Adrenal gland (tissue), 5 donors: ENCODE measurements at regions not wholly inside any gene's neighbourhood (a gene's known extent, or its start where the extent isn't known, plus 50 kb on each side); places are given as distances from the start of the nearest gene placed in this dataset.

Source experiments
- POLR2A ChIP-seq, 2 donors: fragments of 450-650 bp; IDR thresholded peaks; one replicate each; pipeline ENCODE4 v1.6.1; 2017; ENCODE audit warnings: antibody characterized with exemption in 2 of 2, mild to moderate bottlenecking in 2 of 2, moderate library complexity in 1 of 2
- TF ChIP-seq, protein P1 (sequence below), 6 experiments: fragments of 450-650 bp in 4 of 6; fragments of 200-600 bp in 2 of 6; sonication (generic) in 1 of 6; IDR thresholded peaks; 1 replicate in 5 of 6; 2 replicates in 1 of 6; pipeline versions ENCODE4 v1.5.1 to v1.8.0; 2016 to 2021; ENCODE audit warnings: antibody characterized with exemption in 6 of 6, mild to moderate bottlenecking in 2 of 6, moderate library complexity in 1 of 6
- donor health status: DM: no; HTN: no; CAD: no.

DNA sequence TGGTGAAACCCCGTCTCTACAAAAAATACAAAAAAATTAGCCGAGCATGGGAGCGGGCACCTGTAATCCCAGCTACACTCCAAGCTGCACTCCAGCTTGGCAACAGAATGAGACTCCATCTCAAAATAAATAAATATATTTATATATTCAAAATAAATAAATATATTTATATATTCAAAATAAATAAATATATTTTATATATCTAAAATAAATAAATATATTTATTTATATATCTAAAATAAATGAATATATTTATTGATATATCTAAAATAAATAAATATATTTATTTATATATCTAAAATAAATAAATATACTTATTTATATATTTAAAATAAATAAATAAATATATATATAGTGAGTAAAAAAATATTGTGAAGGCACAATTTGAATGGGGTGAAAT, 63.4 kb upstream of the EXOC1L start:
- TF ChIP-seq, protein P1, sequence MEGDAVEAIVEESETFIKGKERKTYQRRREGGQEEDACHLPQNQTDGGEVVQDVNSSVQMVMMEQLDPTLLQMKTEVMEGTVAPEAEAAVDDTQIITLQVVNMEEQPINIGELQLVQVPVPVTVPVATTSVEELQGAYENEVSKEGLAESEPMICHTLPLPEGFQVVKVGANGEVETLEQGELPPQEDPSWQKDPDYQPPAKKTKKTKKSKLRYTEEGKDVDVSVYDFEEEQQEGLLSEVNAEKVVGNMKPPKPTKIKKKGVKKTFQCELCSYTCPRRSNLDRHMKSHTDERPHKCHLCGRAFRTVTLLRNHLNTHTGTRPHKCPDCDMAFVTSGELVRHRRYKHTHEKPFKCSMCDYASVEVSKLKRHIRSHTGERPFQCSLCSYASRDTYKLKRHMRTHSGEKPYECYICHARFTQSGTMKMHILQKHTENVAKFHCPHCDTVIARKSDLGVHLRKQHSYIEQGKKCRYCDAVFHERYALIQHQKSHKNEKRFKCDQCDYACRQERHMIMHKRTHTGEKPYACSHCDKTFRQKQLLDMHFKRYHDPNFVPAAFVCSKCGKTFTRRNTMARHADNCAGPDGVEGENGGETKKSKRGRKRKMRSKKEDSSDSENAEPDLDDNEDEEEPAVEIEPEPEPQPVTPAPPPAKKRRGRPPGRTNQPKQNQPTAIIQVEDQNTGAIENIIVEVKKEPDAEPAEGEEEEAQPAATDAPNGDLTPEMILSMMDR (IDR thresholded peaks at IDR 0.05), result no peak
- TF ChIP-seq POLR2A (IDR thresholded peaks at IDR 0.05), result no peak
